HG02678 (cell line): ENCODE measurements at regions not wholly inside any gene's neighbourhood (a gene's known extent, or its start where the extent isn't known, plus 50 kb on each side); places are given as distances from the start of the nearest gene placed in this dataset.
"Not testable (repeated sequence)": the region's sequence is repeated elsewhere in the genome, so short reads cannot be mapped to it uniquely, and the experiment has no call there.

Experiments used
- ATAC-seq: cut with Tn5 transposase; IDR thresholded peaks from one replicate; pipeline ENCODE4 v1.9.1; 2021; ENCODE audit warnings: mild to moderate bottlenecking, moderate library complexity; ENCODE audit not compliant: unreplicated experiment

DNA sequence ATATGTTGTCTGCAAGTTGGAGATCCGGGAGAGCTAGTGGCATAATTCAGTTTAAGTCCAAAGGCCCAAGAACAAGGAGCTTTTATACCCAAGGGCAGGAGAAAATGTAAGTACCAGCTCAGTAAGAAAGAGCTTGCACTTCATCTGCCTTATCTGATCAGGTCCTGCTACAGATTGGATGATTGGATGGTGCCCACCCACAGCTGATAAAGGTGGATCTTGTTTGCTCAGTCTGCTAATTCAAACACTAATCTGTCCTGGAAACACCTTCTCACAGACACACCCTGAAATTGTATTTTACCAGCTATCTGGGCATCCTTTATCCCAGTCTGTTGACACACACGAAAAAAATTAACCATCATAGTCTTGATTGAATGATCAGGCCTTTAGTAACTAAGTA is 230.7 kb upstream of the SLC16A7 start:
- ATAC-seq: no peak

DNA sequence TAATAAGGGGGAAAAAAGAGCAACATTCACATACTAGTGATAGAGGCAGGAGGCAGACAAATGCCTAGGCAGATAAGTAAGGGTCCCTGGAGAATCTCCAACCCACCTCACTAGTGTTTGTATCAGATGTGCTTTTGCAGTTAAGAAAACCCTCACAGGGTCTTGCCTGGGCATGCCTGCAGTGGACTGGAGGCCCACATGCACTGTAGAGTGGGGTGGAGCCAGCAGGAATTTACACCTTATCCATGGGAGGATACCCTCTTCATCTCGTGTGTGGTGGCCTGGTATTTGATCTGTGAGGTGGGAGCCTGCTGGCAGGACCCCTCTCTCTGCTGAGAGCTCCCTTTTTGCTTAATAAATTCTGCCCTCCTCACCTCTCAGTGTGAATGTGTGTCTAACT is 238.0 kb upstream of the SLC16A7 start:
- ATAC-seq: no peak

GRCh38 chr12:59346248-59346647 is 249.6 kb upstream of the SLC16A7 start:
- ATAC-seq: not testable (repeated sequence)

- ATAC-seq: no peak
These were observed 250.4 kb upstream of the SLC16A7 start for GRCh38 chr12:59345406-59345805.

- no peak for ATAC-seq
These were observed 251.6 kb upstream of the SLC16A7 start for GRCh38 chr12:59344224-59344623.

DNA sequence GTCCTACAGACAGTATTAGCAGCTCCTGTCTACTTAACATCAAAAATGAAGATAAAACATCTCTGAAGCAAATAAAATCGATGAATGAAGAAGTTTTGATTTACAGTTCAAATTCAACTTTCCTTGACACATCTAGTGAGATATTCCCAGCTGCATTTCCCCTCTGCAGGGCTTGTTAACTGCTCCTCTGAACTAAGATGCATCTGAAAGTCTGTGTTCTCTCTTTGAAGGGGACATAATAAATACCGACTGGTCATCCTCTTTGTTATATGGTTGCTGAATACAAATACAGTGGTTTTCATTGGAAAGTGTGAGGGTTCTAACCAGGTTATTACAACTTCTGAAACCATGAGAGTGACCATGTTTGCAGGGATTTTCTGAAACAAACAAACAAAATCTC is 266.4 kb upstream of the SLC16A7 start:
- ATAC-seq: no peak

DNA sequence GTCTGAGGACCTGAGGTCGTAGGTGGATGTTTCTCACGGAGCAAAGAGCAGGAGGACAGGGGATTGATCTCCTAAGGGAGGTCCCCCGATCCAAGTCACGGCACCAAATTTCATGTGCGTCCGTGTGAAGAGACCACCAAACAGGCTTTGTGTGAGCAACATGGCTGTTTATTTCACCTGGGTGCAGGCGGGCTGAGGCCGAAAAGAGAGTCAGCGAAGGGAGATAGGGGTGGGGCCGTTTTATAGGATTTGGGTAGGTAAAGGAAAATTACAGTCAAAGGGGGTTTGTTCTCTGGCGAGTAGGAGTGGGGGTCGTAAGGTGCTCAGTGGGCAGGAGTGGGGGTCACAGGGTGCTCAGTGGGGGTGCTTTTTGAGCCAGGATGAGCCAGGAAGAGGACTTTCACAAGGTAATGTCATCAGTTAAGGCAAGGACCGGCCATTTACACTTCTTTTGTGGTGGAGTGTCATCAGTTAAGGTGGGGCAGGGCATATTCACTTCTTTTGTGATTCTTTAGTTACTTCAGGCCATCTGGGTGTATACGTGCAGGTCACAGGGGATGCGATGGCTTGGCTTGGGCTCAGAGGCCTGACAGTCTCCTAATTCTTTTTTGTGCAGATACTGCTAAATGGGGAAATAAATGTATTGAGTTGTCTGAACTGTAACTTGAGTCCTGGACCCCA is 267.3 kb upstream of the SLC16A7 start:
- ATAC-seq: not testable (repeated sequence)

DNA sequence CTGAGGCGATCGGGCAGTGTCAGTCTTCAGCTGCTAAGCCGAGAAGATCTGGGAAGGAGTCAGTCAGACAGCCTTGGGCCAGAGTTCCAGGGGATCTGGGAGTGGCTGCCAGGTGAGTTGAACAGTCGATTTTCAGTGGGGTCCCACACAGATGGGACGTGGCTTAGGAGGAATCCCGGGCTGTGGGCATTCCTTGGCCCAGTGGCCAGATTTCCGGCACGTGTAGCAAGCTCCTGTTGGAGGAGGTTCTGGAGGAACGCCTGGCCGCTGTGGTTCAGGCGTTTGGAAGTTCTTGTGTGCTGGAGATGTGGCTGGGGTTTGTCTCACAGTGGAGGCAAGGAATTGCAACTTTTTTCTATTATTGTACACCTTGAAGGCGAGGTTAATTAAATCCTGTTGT is 269.4 kb upstream of the SLC16A7 start:
- not testable (repeated sequence) for ATAC-seq

GRCh38 chr12:59322473-59322872 is 273.4 kb upstream of the SLC16A7 start:
- no peak for ATAC-seq

- ATAC-seq: no peak
These were observed 274.6 kb upstream of the SLC16A7 start for GRCh38 chr12:59321278-59321677.

GRCh38 chr12:59320112-59320511 is 275.7 kb upstream of the SLC16A7 start:
- ATAC-seq: no peak

DNA sequence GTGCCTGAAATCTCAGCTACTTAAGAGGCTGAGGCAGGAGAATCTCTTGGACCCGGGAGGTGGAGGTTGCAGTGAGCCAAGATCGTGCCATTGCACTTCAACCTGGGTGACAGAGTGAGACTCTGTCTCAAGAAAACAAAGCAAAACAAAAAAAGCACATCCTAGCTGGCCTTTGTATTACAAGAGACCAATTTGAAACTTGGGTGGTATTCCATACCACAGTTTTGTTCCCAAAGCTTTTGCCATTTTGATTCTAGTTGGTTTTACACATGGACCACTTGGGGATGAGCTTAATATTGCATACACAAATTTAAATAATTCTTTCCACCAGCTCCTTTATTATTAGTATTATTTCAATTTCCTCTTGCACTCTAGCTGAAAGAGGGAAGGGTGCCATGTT is 276.9 kb upstream of the SLC16A7 start:
- no peak for ATAC-seq

DNA sequence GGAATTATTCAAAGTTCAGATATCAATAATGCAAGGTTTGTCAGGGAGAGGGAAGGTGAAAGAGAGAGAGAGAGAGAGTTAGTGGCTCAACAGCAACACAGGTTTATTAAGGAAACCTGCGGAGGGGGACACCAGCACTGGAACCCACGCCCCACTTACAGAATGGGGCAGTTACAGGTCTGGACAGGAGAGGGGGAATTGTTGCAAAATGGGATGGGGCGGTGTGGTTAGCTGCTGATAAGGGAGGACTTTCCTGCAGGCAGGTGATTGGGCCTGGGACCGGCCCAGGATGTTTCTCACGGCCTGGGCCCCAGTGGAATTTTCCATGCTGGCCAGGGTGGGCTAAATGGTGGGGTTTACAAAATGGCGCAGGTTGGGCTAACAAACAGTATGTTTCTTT is 278.2 kb upstream of the SLC16A7 start:
- ATAC-seq: no peak

GRCh38 chr12:59316938-59317337 is 278.9 kb upstream of the SLC16A7 start:
- no peak for ATAC-seq

DNA sequence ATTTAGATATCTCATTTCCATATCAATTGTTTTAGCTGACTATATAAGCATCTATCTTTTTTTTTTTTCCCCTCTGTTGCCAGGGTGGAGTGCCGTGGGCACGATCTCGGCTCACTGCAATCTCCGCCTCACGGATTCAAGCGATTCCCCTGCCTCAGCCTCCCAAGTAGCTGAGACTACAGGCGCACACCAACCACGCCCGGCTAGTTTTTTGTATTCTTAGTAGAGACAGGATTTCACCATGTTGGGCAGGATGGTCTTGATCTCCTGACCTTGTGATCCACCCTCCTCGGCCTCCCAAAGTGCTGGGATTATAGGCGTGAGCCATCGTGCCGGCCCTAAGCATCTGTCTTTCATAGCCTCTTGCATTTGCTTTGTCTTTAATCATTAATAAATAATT is 279.5 kb upstream of the SLC16A7 start:
- not testable (repeated sequence) for ATAC-seq

- no peak for ATAC-seq
These were observed 281.6 kb upstream of the SLC16A7 start for GRCh38 chr12:59314209-59314608.

DNA sequence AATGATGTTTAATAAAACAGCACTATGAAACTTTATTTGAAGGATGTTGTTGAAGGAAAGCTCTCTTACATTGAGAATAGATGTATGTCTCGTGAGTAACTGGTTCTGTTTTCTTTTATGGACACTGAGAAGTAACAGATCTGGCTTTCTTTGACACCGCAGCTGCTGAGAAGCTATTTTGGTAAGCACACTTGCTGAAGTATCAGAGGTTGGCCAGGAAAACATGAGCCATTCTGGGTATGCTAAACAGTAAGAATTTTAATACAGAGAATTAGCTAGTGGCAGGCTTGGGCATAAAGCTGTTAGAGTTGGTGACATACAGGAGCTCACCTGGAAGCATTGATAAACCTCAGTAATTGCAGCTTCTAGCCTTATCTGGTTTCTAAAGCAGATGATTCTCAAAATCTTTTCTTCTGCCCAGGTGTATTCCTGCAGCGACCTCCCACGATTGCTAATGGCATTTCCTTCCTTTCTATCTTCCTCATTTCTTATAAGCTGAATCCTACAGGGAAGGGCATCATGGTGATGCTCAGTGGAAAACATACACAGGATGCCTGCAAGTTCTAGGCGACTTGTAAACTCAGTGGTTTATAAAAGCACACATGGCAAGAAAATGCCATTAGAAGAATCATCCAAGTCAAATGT is 291.6 kb upstream of the SLC16A7 start:
- no peak for ATAC-seq

DNA sequence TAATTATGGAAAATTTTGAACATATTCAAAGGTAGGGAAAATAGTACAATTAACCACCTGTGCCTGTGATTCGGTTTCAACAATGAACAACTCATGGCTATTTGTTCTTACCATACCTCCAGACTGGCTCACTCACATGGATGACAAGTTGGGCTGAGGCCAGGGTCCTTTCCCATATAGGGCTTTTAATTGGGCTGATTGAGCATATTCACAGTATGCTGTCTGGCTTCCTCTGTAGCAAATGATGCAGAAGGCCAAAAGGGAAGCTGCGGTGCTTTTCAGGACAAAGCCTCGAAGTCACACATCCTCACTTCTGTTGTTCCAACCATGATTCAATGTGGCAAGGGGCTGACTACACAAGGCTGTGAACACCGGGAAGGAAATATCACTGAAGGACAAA is 297.5 kb upstream of the SLC16A7 start:
- ATAC-seq: no peak

- no peak for ATAC-seq
These were observed 301.6 kb upstream of the SLC16A7 start for GRCh38 chr12:59294221-59294620.

GRCh38 chr12:59282999-59283398 is 312.8 kb upstream of the SLC16A7 start:
- ATAC-seq: no peak

DNA sequence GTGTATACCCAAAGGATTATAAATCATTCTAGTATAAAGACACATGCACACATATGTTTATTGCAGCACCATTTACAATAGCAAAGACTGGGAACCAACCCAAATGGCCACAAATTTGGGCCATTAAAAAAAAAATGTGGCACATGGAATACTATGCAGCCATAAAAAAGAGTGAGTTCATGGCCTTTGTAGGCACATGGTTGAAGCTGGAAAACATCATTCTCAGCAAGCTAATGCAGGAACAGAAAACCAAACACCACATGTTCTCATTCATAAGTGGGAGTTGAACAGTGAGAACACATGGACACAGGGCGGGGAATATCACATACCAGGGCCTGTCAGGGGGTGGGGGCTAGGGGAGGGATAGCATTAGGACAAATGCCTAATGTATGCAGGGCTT is 322.3 kb upstream of the SLC16A7 start:
- ATAC-seq: not testable (repeated sequence)

DNA sequence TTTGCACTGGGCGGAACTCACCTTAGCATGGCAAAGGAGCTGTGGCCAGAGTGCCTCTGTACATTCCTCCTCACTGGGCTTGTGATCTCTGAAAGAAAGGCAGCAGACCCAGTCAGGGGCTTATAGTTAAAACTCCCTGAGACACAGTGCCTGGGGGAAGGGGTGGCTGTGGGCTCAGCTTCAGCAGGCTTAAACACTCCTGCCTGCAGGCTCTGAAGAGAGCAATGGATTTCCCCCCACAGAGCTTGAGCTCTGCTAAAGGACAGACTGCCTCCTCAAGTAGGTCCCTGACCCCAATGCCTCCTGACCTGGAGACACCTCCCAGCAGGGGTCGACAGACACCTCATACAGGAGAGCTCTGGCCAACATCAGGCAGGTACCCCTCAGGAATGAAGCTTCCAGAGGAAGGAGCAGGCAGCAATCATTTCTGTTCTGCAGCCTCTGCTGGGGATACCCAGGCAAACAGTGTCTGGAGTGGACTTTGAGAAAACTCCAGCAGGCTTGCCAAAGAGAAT is 327.5 kb upstream of the SLC16A7 start:
- ATAC-seq: no peak

GRCh38 chr12:59260202-59260601 is 335.6 kb upstream of the SLC16A7 start:
- ATAC-seq: no peak
